ENCODE measurements at regions not wholly inside any gene's neighbourhood (a gene's known extent, or its start where the extent isn't known, plus 50 kb on each side); places are given as distances from the start of the nearest gene placed in this dataset.

GRCh38 chr20:48277266-48277665 lies 492.0 kb upstream of the SULF2 start:
- Histone ChIP-seq H3K27me3 (no peaks in the 10 kb centered on the region), H3K36me3 (no peaks in the 10 kb centered on the region), H3K9me3 (no peaks in the 10 kb centered on the region), H3K4me1 (no peaks in the 10 kb centered on the region), H3K4me3 (no peak overlapping the region), H3K27ac (no peak overlapping the region)
- intact Hi-C loops (cut with DNase I): no loop called here
- DNase-seq (no peak), ATAC-seq (no peak)
- 74% methylated on average over 2 of the region's 2 CpGs for WGBS (ENCODE audit: insufficient coverage, low coverage, low lambda C conversion rate, missing lambda C conversion rate)
- TF ChIP-seq, protein P1, sequence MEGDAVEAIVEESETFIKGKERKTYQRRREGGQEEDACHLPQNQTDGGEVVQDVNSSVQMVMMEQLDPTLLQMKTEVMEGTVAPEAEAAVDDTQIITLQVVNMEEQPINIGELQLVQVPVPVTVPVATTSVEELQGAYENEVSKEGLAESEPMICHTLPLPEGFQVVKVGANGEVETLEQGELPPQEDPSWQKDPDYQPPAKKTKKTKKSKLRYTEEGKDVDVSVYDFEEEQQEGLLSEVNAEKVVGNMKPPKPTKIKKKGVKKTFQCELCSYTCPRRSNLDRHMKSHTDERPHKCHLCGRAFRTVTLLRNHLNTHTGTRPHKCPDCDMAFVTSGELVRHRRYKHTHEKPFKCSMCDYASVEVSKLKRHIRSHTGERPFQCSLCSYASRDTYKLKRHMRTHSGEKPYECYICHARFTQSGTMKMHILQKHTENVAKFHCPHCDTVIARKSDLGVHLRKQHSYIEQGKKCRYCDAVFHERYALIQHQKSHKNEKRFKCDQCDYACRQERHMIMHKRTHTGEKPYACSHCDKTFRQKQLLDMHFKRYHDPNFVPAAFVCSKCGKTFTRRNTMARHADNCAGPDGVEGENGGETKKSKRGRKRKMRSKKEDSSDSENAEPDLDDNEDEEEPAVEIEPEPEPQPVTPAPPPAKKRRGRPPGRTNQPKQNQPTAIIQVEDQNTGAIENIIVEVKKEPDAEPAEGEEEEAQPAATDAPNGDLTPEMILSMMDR (IDR thresholded peaks at IDR 0.05): no peak

GRCh38 chr20:48276021-48276342 lies 490.7 kb upstream of the SULF2 start:
- H3K4me1 ChIP-seq: no peaks in the 10 kb centered on the region
- no peak overlapping the region for H3K27ac ChIP-seq
- DNase-seq: no peak
- ATAC-seq: no peak
- intact Hi-C loops (cut with DNase I): no loop called here
- H3K4me3 ChIP-seq: no peak overlapping the region
- H3K9me3 ChIP-seq: no peaks in the 10 kb centered on the region
- TF ChIP-seq POLR2A (IDR thresholded peaks at IDR 0.05): no peak
- TF ChIP-seq, protein P1 (IDR thresholded peaks at IDR 0.05): no peak
- WGBS (ENCODE audit: insufficient coverage, low coverage, low lambda C conversion rate, missing lambda C conversion rate): 72% methylated on average over 3 of the region's 3 CpGs
- H3K27me3 ChIP-seq: no peaks in the 10 kb centered on the region
- H3K36me3 ChIP-seq: no peaks in the 10 kb centered on the region

DNA sequence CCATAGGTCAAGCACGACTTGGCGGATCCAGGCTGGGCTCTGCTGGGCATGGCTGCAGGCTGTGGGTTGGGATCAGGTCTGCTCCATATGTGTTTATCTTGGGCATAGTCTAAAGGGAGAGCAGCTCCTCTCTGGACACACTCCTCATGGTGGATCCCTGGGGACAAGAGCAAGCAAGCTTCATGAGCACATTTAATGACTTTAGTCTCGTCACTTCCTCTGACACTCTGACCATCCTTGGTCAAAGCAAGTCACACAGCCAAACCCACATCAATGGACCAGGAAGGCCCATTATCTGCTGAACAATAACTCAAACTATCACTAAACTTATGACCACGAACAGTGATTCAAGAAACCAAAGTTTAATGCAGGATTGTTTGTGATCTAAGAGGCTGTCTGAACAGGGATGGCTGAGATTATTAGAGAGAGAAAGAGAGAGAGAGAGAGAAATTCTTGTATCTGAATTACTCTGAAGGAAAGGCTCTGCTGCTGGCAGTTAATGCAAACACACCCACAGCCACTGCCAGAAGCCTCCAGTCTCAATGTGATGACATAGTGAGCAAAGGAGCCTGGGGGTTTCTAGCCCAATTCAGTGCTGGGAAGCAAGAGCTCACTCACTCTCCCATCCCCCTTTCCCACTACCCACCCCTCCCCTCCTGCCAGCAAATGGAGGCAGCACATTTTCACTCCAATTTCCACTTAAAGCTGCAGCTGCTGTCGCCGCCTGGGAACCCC lies 490.2 kb upstream of the SULF2 start:
- TF ChIP-seq, protein P1 (IDR thresholded peaks at IDR 0.05): no peak
- no peak for TF ChIP-seq POLR2A (IDR thresholded peaks at IDR 0.05)
- Histone ChIP-seq H3K36me3 (no peaks in the 10 kb centered on the region), H3K27ac (no peak overlapping the region), H3K4me1 (no peaks in the 10 kb centered on the region), H3K9me3 (no peaks in the 10 kb centered on the region), H3K27me3 (no peaks in the 10 kb centered on the region), H3K4me3 (no peak overlapping the region)
- no peak for ATAC-seq
- DNase-seq: no peak
- intact Hi-C loops (cut with DNase I): no loop called here
- WGBS (ENCODE audit: insufficient coverage, low coverage, low lambda C conversion rate, missing lambda C conversion rate): 57% methylated on average over 4 of the region's 6 CpGs

DNA sequence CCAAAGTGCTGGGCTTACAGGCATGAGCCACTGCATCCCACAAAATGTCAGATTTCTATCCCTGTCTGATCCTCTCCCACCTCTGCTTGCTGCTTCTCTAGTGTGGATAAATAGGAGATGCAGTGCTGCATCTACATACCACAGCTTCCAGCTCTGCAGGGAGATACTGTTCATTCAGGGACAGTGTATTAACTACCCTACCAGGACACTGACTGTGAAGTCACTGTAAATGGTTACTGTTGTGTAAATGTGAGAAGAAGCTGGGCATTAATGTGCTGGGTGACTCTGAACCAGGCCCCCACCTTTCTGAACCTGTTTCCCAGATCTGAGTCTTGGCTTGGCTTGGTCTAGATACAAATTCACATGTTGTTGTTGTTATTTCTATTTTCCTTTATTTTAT lies 488.6 kb upstream of the SULF2 start:
- ATAC-seq (no peak), DNase-seq (no peak)
- Histone ChIP-seq H3K27ac (no peak overlapping the region), H3K4me1 (no peaks in the 10 kb centered on the region), H3K4me3 (no peak overlapping the region), H3K27me3 (no peaks in the 10 kb centered on the region), H3K36me3 (no peaks in the 10 kb centered on the region), H3K9me3 (no peaks in the 10 kb centered on the region)
- intact Hi-C loops (cut with DNase I): no loop called here
- TF ChIP-seq POLR2A (IDR thresholded peaks at IDR 0.05): no peak
- TF ChIP-seq, protein P1 (IDR thresholded peaks at IDR 0.05): no peak

DNA sequence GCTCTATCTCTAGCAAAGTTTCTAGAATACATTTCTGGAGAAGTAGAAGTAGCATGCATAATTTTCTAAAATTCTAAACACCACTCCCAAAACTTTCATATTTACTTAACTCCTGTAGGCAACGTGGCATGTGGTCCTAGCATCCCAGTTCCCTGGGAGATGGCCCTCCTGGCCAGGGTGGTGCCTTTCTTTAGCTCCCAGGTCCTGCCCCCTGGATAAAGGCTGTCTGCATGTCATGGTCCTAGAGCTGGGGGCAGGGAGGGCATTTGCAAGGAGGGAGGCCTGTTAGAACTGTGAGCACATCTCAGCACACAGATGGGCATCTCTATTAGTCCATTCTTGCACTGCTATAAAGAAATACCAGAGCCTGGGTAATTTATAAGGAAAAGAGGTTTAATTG lies 485.6 kb upstream of the SULF2 start:
- intact Hi-C loops (cut with DNase I): no loop called here
- Histone ChIP-seq H3K36me3 (no peaks in the 10 kb centered on the region), H3K4me1 (no peaks in the 10 kb centered on the region), H3K9me3 (no peaks in the 10 kb centered on the region), H3K27ac (no peak overlapping the region), H3K4me3 (no peak overlapping the region), H3K27me3 (no peaks in the 10 kb centered on the region)
- ATAC-seq: no peak
- 0% methylated on average over 1 of the region's 1 CpG for WGBS (ENCODE audit: insufficient coverage, low coverage, low lambda C conversion rate, missing lambda C conversion rate)
- DNase-seq: no peak
- TF ChIP-seq POLR2A (IDR thresholded peaks at IDR 0.05): no peak
- TF ChIP-seq, protein P1 (IDR thresholded peaks at IDR 0.05): no peak

Data from right lobe of liver (tissue), 6 donors.